GM12892 (cell line): ENCODE measurements at regions not wholly inside any gene's neighbourhood (a gene's known extent, or its start where the extent isn't known, plus 50 kb on each side); places are given as distances from the start of the nearest gene placed in this dataset.

Source experiments
- POLR2A ChIP-seq: IDR thresholded peaks from 2 replicates; pipeline ENCODE4 v1.6.1; 2011; ENCODE audit warnings: low read depth, low read length, control low read depth
- POLR2AphosphoS5 ChIP-seq: IDR thresholded peaks from 2 replicates; pipeline ENCODE4 v1.6.1; 2011; ENCODE audit warnings: low read depth, low read length, control low read depth
- TAF1 ChIP-seq: IDR thresholded peaks from 2 replicates; pipeline ENCODE4 v1.6.1; 2011; ENCODE audit warnings: low read depth, mild to moderate bottlenecking, control low read depth, low read length, borderline replicate concordance

- TF ChIP-seq POLR2A: no peak
- TF ChIP-seq TAF1: no peak
- no peak for TF ChIP-seq POLR2AphosphoS5
Observed at GRCh38 chr17:74088285-74088933, 115.1 kb upstream of the RPL38 start.
